ENCODE measurements at regions not wholly inside any gene's neighbourhood (a gene's known extent, or its start where the extent isn't known, plus 50 kb on each side); places are given as distances from the start of the nearest gene placed in this dataset.

DNA sequence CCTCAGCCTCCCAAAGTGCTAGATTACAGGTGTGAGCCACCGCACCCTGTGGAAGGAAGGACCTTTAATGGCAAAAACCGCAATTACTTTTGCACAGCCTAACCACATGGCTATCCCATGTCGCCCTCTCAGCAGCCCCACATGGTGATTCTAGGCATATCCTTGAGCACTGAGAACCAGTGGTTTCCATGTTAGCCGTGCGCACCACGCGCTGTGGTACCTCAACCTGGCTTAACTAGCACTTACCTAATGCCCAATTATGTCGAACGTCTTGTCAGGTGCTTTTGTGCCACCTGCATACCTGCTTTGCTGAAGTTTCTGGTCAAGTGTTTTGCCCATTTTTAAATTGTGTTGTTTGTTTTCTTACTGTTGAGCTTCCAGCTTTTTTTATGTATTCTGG, 697.9 kb downstream of the BRD1 start:
- Histone ChIP-seq H3K36me3 (no peaks in the 10 kb centered on the region), H3K4me3 (no peak overlapping the region), H3K9me3 (ENCODE audit: low read depth) (no peaks in the 10 kb centered on the region), H3K27ac (no peak overlapping the region), H3K4me1 (ENCODE audit: low read depth) (no peaks in the 10 kb centered on the region), H3K27me3 (no peaks in the 10 kb centered on the region)
- no peak for DNase-seq (ENCODE audit: low read depth in 1 of 2, low spot score in 1 of 2)
- TF ChIP-seq, protein P1, sequence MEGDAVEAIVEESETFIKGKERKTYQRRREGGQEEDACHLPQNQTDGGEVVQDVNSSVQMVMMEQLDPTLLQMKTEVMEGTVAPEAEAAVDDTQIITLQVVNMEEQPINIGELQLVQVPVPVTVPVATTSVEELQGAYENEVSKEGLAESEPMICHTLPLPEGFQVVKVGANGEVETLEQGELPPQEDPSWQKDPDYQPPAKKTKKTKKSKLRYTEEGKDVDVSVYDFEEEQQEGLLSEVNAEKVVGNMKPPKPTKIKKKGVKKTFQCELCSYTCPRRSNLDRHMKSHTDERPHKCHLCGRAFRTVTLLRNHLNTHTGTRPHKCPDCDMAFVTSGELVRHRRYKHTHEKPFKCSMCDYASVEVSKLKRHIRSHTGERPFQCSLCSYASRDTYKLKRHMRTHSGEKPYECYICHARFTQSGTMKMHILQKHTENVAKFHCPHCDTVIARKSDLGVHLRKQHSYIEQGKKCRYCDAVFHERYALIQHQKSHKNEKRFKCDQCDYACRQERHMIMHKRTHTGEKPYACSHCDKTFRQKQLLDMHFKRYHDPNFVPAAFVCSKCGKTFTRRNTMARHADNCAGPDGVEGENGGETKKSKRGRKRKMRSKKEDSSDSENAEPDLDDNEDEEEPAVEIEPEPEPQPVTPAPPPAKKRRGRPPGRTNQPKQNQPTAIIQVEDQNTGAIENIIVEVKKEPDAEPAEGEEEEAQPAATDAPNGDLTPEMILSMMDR (IDR thresholded peaks at IDR 0.05; ENCODE audit: low read depth, low read length): no peak

- no peaks in the 10 kb centered on the region for H3K4me1 ChIP-seq (ENCODE audit: low read depth)
- no peak for DNase-seq (ENCODE audit: low read depth in 1 of 2, low spot score in 1 of 2)
- H3K27ac ChIP-seq: no peak overlapping the region
Observed at GRCh38 chr22:49128874-49129273, 698.8 kb downstream of the BRD1 start.

DNA sequence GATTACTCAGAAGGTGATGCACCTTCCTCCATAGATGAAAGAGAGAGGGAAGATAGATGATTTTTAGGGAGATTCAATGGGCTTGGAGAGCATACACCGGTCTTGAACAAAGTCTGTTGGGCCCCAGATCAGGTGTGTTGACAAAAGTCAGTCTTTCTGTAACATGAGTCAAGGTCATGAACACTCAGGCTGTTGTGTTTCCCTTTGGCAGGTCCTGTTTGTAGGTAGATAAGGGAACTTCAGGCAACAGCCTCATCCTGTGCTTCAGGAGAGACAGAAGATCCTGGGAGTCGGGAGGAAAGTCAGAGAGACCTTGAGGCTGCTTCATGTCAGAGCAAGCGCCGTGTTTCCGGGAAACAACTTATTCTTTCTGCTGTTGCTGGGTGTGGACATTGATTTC, 703.1 kb downstream of the BRD1 start:
- H3K36me3 ChIP-seq: no peaks in the 10 kb centered on the region
- TF ChIP-seq, protein P1 (IDR thresholded peaks at IDR 0.05; ENCODE audit: low read depth, low read length): no peak
- no peaks in the 10 kb centered on the region for H3K27me3 ChIP-seq
- no peak overlapping the region for H3K4me3 ChIP-seq
- H3K9me3 ChIP-seq (ENCODE audit: low read depth): no peaks in the 10 kb centered on the region
- DNase-seq (ENCODE audit: low read depth in 1 of 2, low spot score in 1 of 2): no peak
- H3K27ac ChIP-seq: no peak overlapping the region
- no peaks in the 10 kb centered on the region for H3K4me1 ChIP-seq (ENCODE audit: low read depth)

More at GRCh38 chr22:49128874-49129273, 698.8 kb downstream of the BRD1 start:
- TF ChIP-seq, protein P1 (IDR thresholded peaks at IDR 0.05; ENCODE audit: low read depth, low read length): no peak
- no peaks in the 10 kb centered on the region for H3K27me3 ChIP-seq
- no peak overlapping the region for H3K4me3 ChIP-seq
- H3K9me3 ChIP-seq (ENCODE audit: low read depth): no peaks in the 10 kb centered on the region
- no peaks in the 10 kb centered on the region for H3K36me3 ChIP-seq

GRCh38 chr22:49123621-49124192, 704.0 kb downstream of the BRD1 start:
- Histone ChIP-seq H3K27me3 (no peaks in the 10 kb centered on the region), H3K36me3 (no peaks in the 10 kb centered on the region), H3K27ac (no peak overlapping the region), H3K4me3 (no peak overlapping the region), H3K9me3 (ENCODE audit: low read depth) (no peaks in the 10 kb centered on the region), H3K4me1 (ENCODE audit: low read depth) (no peaks in the 10 kb centered on the region)
- DNase-seq (ENCODE audit: low read depth in 1 of 2, low spot score in 1 of 2): no peak
- TF ChIP-seq, protein P1 (IDR thresholded peaks at IDR 0.05; ENCODE audit: low read depth, low read length): no peak

- no peaks in the 10 kb centered on the region for H3K4me1 ChIP-seq (ENCODE audit: low read depth)
- no peaks in the 10 kb centered on the region for H3K9me3 ChIP-seq (ENCODE audit: low read depth)
- no peak for DNase-seq (ENCODE audit: low read depth in 1 of 2, low spot score in 1 of 2)
- no peaks in the 10 kb centered on the region for H3K36me3 ChIP-seq
- H3K27ac ChIP-seq: no peak overlapping the region
- TF ChIP-seq, protein P1 (IDR thresholded peaks at IDR 0.05; ENCODE audit: low read depth, low read length): no peak
- no peaks in the 10 kb centered on the region for H3K27me3 ChIP-seq
- H3K4me3 ChIP-seq: no peak overlapping the region
Observed at GRCh38 chr22:49119551-49119952, 708.1 kb downstream of the BRD1 start.
